Brain pericyte (primary cell): ENCODE measurements at regions not wholly inside any gene's neighbourhood (a gene's known extent, or its start where the extent isn't known, plus 50 kb on each side); places are given as distances from the start of the nearest gene placed in this dataset.
"Not testable (repeated sequence)": the region's sequence is repeated elsewhere in the genome, so short reads cannot be mapped to it uniquely, and the experiment has no call there.

Experiments
- DNase-seq: peaks from one replicate; pipeline ENCODE4 v3.0.0-alpha.2; 2012; ENCODE audit warnings: low read depth, low spot score

- DNase-seq, result no peak
Measured at GRCh38 chr5:90338712-90339372, 70.7 kb downstream of the CETN3 start.

GRCh38 chr5:90337449-90338052 is 72.0 kb downstream of the CETN3 start:
- DNase-seq, result no peak

GRCh38 chr5:90336752-90337151 is 72.8 kb downstream of the CETN3 start:
- no peak for DNase-seq

GRCh38 chr5:90334741-90335140 is 74.8 kb downstream of the CETN3 start:
- DNase-seq, result no peak

GRCh38 chr5:90329911-90330310 is 79.6 kb downstream of the CETN3 start:
- no peak for DNase-seq

GRCh38 chr5:90326995-90327394 is 82.6 kb downstream of the CETN3 start:
- DNase-seq, result no peak

GRCh38 chr5:90325093-90325492 is 84.5 kb downstream of the CETN3 start:
- no peak for DNase-seq

GRCh38 chr5:90320348-90320747 is 89.2 kb downstream of the CETN3 start:
- DNase-seq, result not testable (repeated sequence)

GRCh38 chr5:90312027-90312426 is 97.5 kb downstream of the CETN3 start:
- no peak for DNase-seq

GRCh38 chr5:90311401-90311800 is 98.2 kb downstream of the CETN3 start:
- DNase-seq, result no peak

- no peak for DNase-seq
Measured at GRCh38 chr5:90308787-90309585, 100.6 kb downstream of the CETN3 start.

- no peak for DNase-seq
Measured at GRCh38 chr5:90307782-90308181, 101.8 kb downstream of the CETN3 start.

- no peak for DNase-seq
Measured at GRCh38 chr5:90307322-90307721, 102.2 kb downstream of the CETN3 start.

GRCh38 chr5:90306613-90307012 is 102.9 kb downstream of the CETN3 start:
- no peak for DNase-seq

- no peak for DNase-seq
Measured at GRCh38 chr5:90305041-90305720, 104.4 kb downstream of the CETN3 start.

GRCh38 chr5:90301248-90301647 is 108.3 kb downstream of the CETN3 start:
- DNase-seq, result no peak

GRCh38 chr5:90297045-90297764 is 112.4 kb downstream of the CETN3 start:
- DNase-seq, result no peak

GRCh38 chr5:90294604-90295003 is 115.0 kb downstream of the CETN3 start:
- DNase-seq, result no peak

- DNase-seq, result no peak
Measured at GRCh38 chr5:90293931-90294330, 115.6 kb downstream of the CETN3 start.

- no peak for DNase-seq
Measured at GRCh38 chr5:90290648-90291047, 118.9 kb downstream of the CETN3 start.

GRCh38 chr5:90289837-90290236 is 119.7 kb downstream of the CETN3 start:
- no peak for DNase-seq

GRCh38 chr5:90287036-90287435 is 122.5 kb downstream of the CETN3 start:
- no peak for DNase-seq
